ENCODE measurements at regions not wholly inside any gene's neighbourhood (a gene's known extent, or its start where the extent isn't known, plus 50 kb on each side); places are given as distances from the start of the nearest gene placed in this dataset.

DNA sequence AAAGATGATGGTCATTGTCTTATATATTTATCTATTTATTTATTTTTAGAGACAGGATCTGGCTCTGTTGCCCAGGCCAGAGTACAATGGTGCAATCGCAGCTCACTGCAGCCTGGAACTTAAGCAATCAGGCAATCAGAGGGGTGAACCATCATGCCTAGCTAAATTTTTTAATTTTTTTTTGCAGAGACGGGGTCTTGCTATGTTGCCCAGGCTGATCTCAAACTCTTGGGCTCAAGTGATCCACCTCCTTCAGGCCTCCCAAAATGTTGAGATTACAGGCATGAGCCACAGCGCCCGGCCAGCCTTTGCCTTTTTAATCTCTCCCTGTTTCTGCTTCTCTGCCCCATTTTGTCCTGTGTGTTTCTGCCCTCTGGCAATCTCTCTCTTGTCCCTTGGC, 102.2 kb downstream of the NCR2 start:
- POLR2A ChIA-PET, result no interaction called here
- peaks cover 0 to 4% of the 10 kb centered on the region in 2 experiments; a peak in 1 of 4 replicates for H3K4me1 ChIP-seq (ENCODE audit: control insufficient read depth in 1 of 2, insufficient read depth in 2 of 2, low read length in 2 of 2)
- H3K27ac ChIP-seq (ENCODE audit: low read depth, low read length), result no peak overlapping the region
- H3K4me3 ChIP-seq (replicated peaks in 1 of 2; ENCODE audit: low read depth in 1 of 2, low read length in 2 of 2), result no peak overlapping the region
- H3K36me3 ChIP-seq (ENCODE audit: control insufficient read depth in 1 of 2, insufficient read depth in 2 of 2, low read length in 2 of 2), result no peaks in the 10 kb centered on the region
- no peak overlapping the region for H3K9ac ChIP-seq (ENCODE audit: low read length)
- H2AFZ ChIP-seq (ENCODE audit: low read depth, low read length, poor library complexity, severe bottlenecking), result no peak overlapping the region
- H3K9me3 ChIP-seq (ENCODE audit: control insufficient read depth in 1 of 2, insufficient read depth in 1 of 2, low read depth in 1 of 2, low read length in 2 of 2), result no peaks in the 10 kb centered on the region
- intact Hi-C loops (cut with micrococcal nuclease), result no loop called here
- DNase-seq (ENCODE audit: low read depth, low spot score) (no peak), ATAC-seq (no peak)
- H4K20me1 ChIP-seq (ENCODE audit: insufficient read depth), result no peaks in the 10 kb centered on the region
- RAD21 ChIA-PET (ENCODE audit: low non-redundant PET in 1 of 2, low total read pairs in 2 of 2, uncharacterized antibody in 2 of 2, unreplicated experiment in 2 of 2), result no interaction called here
- H3K9me2 ChIP-seq (ENCODE audit: insufficient read depth), result no peaks in the 10 kb centered on the region
- H3K27me3 ChIP-seq (ENCODE audit: insufficient read depth, low read length), result no peaks in the 10 kb centered on the region
- no peaks in the 10 kb centered on the region for H3K79me2 ChIP-seq (ENCODE audit: insufficient read depth, low read length)
- TF ChIP-seq POLR2AphosphoS5 (IDR thresholded peaks at IDR 0.05; ENCODE audit: low read depth, low read length), result no peak
- no peak for TF ChIP-seq EZH2phosphoT487 (IDR thresholded peaks at IDR 0.05; ENCODE audit: borderline replicate concordance)
- TF ChIP-seq POLR2A (IDR thresholded peaks at IDR 0.05; ENCODE audit: borderline replicate concordance, extremely low read depth, insufficient read depth, insufficient read length), result no peak
- TF ChIP-seq EGR1 (IDR thresholded peaks at IDR 0.05; ENCODE audit: low read depth), result no peak
- TF ChIP-seq ELF1 (IDR thresholded peaks at IDR 0.05; ENCODE audit: borderline replicate concordance, low read depth), result no peak
- no peak for TF ChIP-seq EZH2 (IDR thresholded peaks at IDR 0.05)
- no peak for TF ChIP-seq SRF (IDR thresholded peaks at IDR 0.05; ENCODE audit: low read depth)
- TF ChIP-seq, protein P1, sequence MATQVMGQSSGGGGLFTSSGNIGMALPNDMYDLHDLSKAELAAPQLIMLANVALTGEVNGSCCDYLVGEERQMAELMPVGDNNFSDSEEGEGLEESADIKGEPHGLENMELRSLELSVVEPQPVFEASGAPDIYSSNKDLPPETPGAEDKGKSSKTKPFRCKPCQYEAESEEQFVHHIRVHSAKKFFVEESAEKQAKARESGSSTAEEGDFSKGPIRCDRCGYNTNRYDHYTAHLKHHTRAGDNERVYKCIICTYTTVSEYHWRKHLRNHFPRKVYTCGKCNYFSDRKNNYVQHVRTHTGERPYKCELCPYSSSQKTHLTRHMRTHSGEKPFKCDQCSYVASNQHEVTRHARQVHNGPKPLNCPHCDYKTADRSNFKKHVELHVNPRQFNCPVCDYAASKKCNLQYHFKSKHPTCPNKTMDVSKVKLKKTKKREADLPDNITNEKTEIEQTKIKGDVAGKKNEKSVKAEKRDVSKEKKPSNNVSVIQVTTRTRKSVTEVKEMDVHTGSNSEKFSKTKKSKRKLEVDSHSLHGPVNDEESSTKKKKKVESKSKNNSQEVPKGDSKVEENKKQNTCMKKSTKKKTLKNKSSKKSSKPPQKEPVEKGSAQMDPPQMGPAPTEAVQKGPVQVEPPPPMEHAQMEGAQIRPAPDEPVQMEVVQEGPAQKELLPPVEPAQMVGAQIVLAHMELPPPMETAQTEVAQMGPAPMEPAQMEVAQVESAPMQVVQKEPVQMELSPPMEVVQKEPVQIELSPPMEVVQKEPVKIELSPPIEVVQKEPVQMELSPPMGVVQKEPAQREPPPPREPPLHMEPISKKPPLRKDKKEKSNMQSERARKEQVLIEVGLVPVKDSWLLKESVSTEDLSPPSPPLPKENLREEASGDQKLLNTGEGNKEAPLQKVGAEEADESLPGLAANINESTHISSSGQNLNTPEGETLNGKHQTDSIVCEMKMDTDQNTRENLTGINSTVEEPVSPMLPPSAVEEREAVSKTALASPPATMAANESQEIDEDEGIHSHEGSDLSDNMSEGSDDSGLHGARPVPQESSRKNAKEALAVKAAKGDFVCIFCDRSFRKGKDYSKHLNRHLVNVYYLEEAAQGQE (IDR thresholded peaks at IDR 0.05; ENCODE audit: low read depth), result no peak
- no peak for TF ChIP-seq YY1 (IDR thresholded peaks at IDR 0.05; ENCODE audit: extremely low read depth, insufficient replicate concordance, low read depth, low read length)
- TF ChIP-seq TCF7L2 (IDR thresholded peaks at IDR 0.05; ENCODE audit: borderline replicate concordance, extremely low read depth, insufficient read depth, insufficient read length), result no peak
- no peak for TF ChIP-seq FOSL1 (IDR thresholded peaks at IDR 0.05; ENCODE audit: low read depth)
- TF ChIP-seq, protein P2, sequence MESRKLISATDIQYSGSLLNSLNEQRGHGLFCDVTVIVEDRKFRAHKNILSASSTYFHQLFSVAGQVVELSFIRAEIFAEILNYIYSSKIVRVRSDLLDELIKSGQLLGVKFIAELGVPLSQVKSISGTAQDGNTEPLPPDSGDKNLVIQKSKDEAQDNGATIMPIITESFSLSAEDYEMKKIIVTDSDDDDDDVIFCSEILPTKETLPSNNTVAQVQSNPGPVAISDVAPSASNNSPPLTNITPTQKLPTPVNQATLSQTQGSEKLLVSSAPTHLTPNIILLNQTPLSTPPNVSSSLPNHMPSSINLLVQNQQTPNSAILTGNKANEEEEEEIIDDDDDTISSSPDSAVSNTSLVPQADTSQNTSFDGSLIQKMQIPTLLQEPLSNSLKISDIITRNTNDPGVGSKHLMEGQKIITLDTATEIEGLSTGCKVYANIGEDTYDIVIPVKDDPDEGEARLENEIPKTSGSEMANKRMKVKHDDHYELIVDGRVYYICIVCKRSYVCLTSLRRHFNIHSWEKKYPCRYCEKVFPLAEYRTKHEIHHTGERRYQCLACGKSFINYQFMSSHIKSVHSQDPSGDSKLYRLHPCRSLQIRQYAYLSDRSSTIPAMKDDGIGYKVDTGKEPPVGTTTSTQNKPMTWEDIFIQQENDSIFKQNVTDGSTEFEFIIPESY (IDR thresholded peaks at IDR 0.05; ENCODE audit: extremely low read depth, insufficient replicate concordance, low read length), result no peak
- TF ChIP-seq ZNF274 (IDR thresholded peaks at IDR 0.05; ENCODE audit: low read depth, low read length), result no peak
- TF ChIP-seq SIN3A (IDR thresholded peaks at IDR 0.05; ENCODE audit: low read depth), result no peak
- no peak for TF ChIP-seq RAD21 (IDR thresholded peaks at IDR 0.05; ENCODE audit: low read depth)
- TF ChIP-seq SP1 (IDR thresholded peaks at IDR 0.05; ENCODE audit: low read depth), result no peak
- no peak overlapping the region for H3K4me2 ChIP-seq (ENCODE audit: low read length)
- CTCF ChIA-PET, result no interaction called here
- BruUV-seq (replicated peaks), result no TSS peak

All from HCT116 (cell line).